Neuronal stem cell (in vitro differentiated cells): ENCODE measurements at regions not wholly inside any gene's neighbourhood (a gene's known extent, or its start where the extent isn't known, plus 50 kb on each side); places are given as distances from the start of the nearest gene placed in this dataset.

Source experiments
- DNase-seq: peaks from one replicate; pipeline ENCODE4 v3.0.0-alpha.2; 2013; ENCODE audit warnings: low spot score
- H2AFZ ChIP-seq: one replicate; pipeline ENCODE4 v1.6.1; 2013; ENCODE audit warnings: mild to moderate bottlenecking, low read length, inconsistent platforms
- H2AK5ac ChIP-seq: 2 replicates; pipeline ENCODE4 v1.6.1; 2013; ENCODE audit warnings: low read depth, mild to moderate bottlenecking, inconsistent platforms, low read length, moderate library complexity, mixed read lengths
- H2BK120ac ChIP-seq: 2 replicates; pipeline ENCODE4 v1.6.1; 2013; ENCODE audit warnings: low read depth, mild to moderate bottlenecking, inconsistent platforms, low read length, moderate library complexity, mixed read lengths
- H2BK12ac ChIP-seq: one replicate; pipeline ENCODE4 v1.6.1; 2013; ENCODE audit warnings: low read length, inconsistent platforms
- H2BK15ac ChIP-seq: 2 replicates; pipeline ENCODE4 v1.6.1; 2013; ENCODE audit warnings: mild to moderate bottlenecking, low read length, inconsistent platforms, mixed read lengths
- H2BK5ac ChIP-seq: one replicate; pipeline ENCODE4 v1.6.1; 2013; ENCODE audit warnings: inconsistent platforms, mild to moderate bottlenecking, low read length, moderate library complexity
- H3K14ac ChIP-seq: one replicate; pipeline ENCODE4 v1.6.1; 2013; ENCODE audit warnings: low read length, inconsistent platforms
- H3K18ac ChIP-seq: 2 replicates; pipeline ENCODE4 v1.6.1; 2013; ENCODE audit warnings: low read length, inconsistent platforms
- H3K23ac ChIP-seq: 2 replicates; pipeline ENCODE4 v1.6.1; 2013; ENCODE audit warnings: low read depth, mild to moderate bottlenecking, mixed read lengths, low read length, inconsistent platforms; ENCODE audit not compliant: poor library complexity
- H3K27ac ChIP-seq: replicated peaks from 3 replicates; pipeline ENCODE4 v1.5.1; 2013; ENCODE audit warnings: low read length, inconsistent platforms
- H3K27me3 ChIP-seq, 3 experiments: 2 replicates each; pipeline ENCODE4 v1.6.1; 2013; ENCODE audit warnings: low read length in 3 of 3, mild to moderate bottlenecking in 2 of 3, inconsistent platforms in 1 of 3, low read depth in 1 of 3, mixed read lengths in 1 of 3, moderate library complexity in 1 of 3; ENCODE audit not compliant: control insufficient read depth in 3 of 3, insufficient read depth in 3 of 3
- H3K36me3 ChIP-seq, 2 donors: replicated peaks in 1 of 2; 2 replicates each; pipeline ENCODE4 v1.6.1; 2013; ENCODE audit warnings: low read length in 2 of 2; ENCODE audit not compliant: control insufficient read depth in 2 of 2, insufficient read depth in 2 of 2
- H3K4ac ChIP-seq: 2 replicates; pipeline ENCODE4 v1.6.1; 2013; ENCODE audit warnings: inconsistent platforms, mild to moderate bottlenecking, low read length, moderate library complexity
- H3K4me1 ChIP-seq, 2 donors: 1 replicate in 1 of 2; 2 replicates in 1 of 2; pipeline ENCODE4 v1.6.1; 2013; ENCODE audit warnings: low read length in 2 of 2, low read depth in 1 of 2; ENCODE audit not compliant: control insufficient read depth in 2 of 2, insufficient read depth in 1 of 2
- H3K4me2 ChIP-seq: one replicate; pipeline ENCODE4 v1.6.1; 2013; ENCODE audit warnings: mild to moderate bottlenecking, low read length, inconsistent platforms; ENCODE audit not compliant: insufficient read depth, poor library complexity, severe bottlenecking
- H3K4me3 ChIP-seq, 2 donors: 2 replicates each; pipeline ENCODE4 v1.5.1; 2013; ENCODE audit warnings: low read length in 2 of 2, mild to moderate bottlenecking in 2 of 2, inconsistent platforms in 1 of 2, moderate library complexity in 1 of 2
- H3K79me1 ChIP-seq: one replicate; pipeline ENCODE4 v1.6.1; 2013; ENCODE audit warnings: low read depth, mild to moderate bottlenecking, inconsistent platforms, low read length, moderate library complexity
- H3K9ac ChIP-seq: one replicate; pipeline ENCODE4 v1.6.1; 2013; ENCODE audit warnings: mild to moderate bottlenecking, low read depth, low read length, inconsistent platforms; ENCODE audit not compliant: poor library complexity
- H3K9me3 ChIP-seq, 2 donors: replicated peaks in 1 of 2; 2 replicates each; pipeline versions ENCODE3 to v1.6.1; 2013; ENCODE audit warnings: low read length in 2 of 2, mild to moderate bottlenecking in 2 of 2, inconsistent platforms in 1 of 2, low read depth in 1 of 2, mixed read lengths in 1 of 2, moderate library complexity in 1 of 2; ENCODE audit not compliant: control insufficient read depth in 2 of 2, insufficient read depth in 1 of 2
- H4K8ac ChIP-seq: one replicate; pipeline ENCODE4 v1.6.1; 2013; ENCODE audit warnings: low read depth, mild to moderate bottlenecking, inconsistent platforms, low read length, moderate library complexity
- H4K91ac ChIP-seq: one replicate; pipeline ENCODE4 v1.6.1; 2013; ENCODE audit warnings: low read length, low read depth, mild to moderate bottlenecking, inconsistent platforms; ENCODE audit not compliant: poor library complexity
- WGBS, 2 donors: extraction: QIAGEN DNeasy Blood & Tissue Kit; methylation state at CpG; one replicate each; pipeline ENCODE4 v1.1.7; 2013; ENCODE audit warnings: missing lambda C conversion rate in 2 of 2, mixed read lengths in 1 of 2; ENCODE audit not compliant: insufficient read length in 2 of 2, insufficient replicate concordance in 1 of 2; ENCODE audit errors: extremely low coverage in 2 of 2; 5-methylcytosine and 5-hydroxymethylcytosine counted together

- H2BK120ac ChIP-seq, result no peak overlapping the region
- H3K27me3 ChIP-seq, result no peaks in the 10 kb centered on the region
- no peak overlapping the region for H2BK12ac ChIP-seq
- H4K8ac ChIP-seq, result no peak overlapping the region
- H3K9me3 ChIP-seq, result no peaks in the 10 kb centered on the region
- no peak overlapping the region for H3K23ac ChIP-seq
- WGBS, 2 donors, result no CpG with 5 or more reads among the region's 13 CpGs
- H3K4me3 ChIP-seq, result no peak overlapping the region
- H3K14ac ChIP-seq, result no peak overlapping the region
- no peak overlapping the region for H3K18ac ChIP-seq
- no peak overlapping the region for H3K27ac ChIP-seq
- H3K36me3 ChIP-seq, result peaks cover 0 to 5% of the 10 kb centered on the region in 2 donors
- H2AFZ ChIP-seq, result no peak overlapping the region
- H2AK5ac ChIP-seq, result no peak overlapping the region
- peaks cover 0 to 3% of the 10 kb centered on the region in 2 donors for H3K4me1 ChIP-seq
- H3K79me1 ChIP-seq, result no peaks in the 10 kb centered on the region
- H2BK15ac ChIP-seq, result no peak overlapping the region
- H2BK5ac ChIP-seq, result no peak overlapping the region
- H3K4ac ChIP-seq, result no peak overlapping the region
- no peak overlapping the region for H3K9ac ChIP-seq
- no peak for DNase-seq
- no peak overlapping the region for H3K4me2 ChIP-seq
- H4K91ac ChIP-seq, result no peak overlapping the region
Observed at GRCh38 chr2:196433116-196433515, 206.4 kb upstream of the CCDC150 start.

- H3K27ac ChIP-seq, result no peak overlapping the region
- WGBS, 2 donors, result no CpG with 5 or more reads among the region's 5 CpGs
- no peak overlapping the region for H2BK5ac ChIP-seq
- no peaks in the 10 kb centered on the region for H3K9me3 ChIP-seq
- no peak overlapping the region for H2AK5ac ChIP-seq
- H3K4me2 ChIP-seq, result no peak overlapping the region
- H3K27me3 ChIP-seq, result no peaks in the 10 kb centered on the region
- no peak overlapping the region for H2BK12ac ChIP-seq
- H4K8ac ChIP-seq, result no peak overlapping the region
- H3K4me1 ChIP-seq, result no peaks in the 10 kb centered on the region
- H4K91ac ChIP-seq, result no peak overlapping the region
- no peak overlapping the region for H3K9ac ChIP-seq
- no peak overlapping the region for H3K4ac ChIP-seq
- H3K18ac ChIP-seq, result no peak overlapping the region
- no peak overlapping the region for H2BK15ac ChIP-seq
- peaks cover 0 to 5% of the 10 kb centered on the region in 2 donors for H3K36me3 ChIP-seq
- H3K14ac ChIP-seq, result no peak overlapping the region
- no peaks in the 10 kb centered on the region for H3K79me1 ChIP-seq
- no peak for DNase-seq
- no peak overlapping the region for H3K23ac ChIP-seq
- H2BK120ac ChIP-seq, result no peak overlapping the region
- no peak overlapping the region for H3K4me3 ChIP-seq
- H2AFZ ChIP-seq, result no peak overlapping the region
Observed at GRCh38 chr2:196434217-196434616, 205.3 kb upstream of the CCDC150 start.

DNA sequence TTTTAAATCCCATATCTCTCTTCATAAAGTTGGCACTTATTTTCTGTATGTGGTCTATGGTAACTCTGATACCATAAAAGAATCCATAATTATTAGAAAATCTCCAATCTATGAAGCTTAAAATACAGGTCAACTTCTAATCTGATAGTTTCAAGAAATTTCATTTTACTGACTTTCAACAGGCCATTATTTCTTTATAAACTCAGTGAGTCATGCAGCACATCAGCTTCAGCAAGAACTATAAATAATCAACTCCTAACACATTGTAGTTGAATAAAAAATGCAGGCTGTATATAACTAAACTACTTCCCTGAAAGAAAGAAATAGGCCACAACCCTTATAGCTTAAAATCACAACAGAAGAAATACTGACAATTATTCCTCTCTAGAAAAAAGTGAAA lies 204.3 kb upstream of the CCDC150 start:
- Histone ChIP-seq H2BK120ac (no peak overlapping the region), H3K36me3 (peaks cover 0 to 5% of the 10 kb centered on the region in 2 donors), H2BK15ac (no peak overlapping the region), H3K18ac (no peak overlapping the region), H3K27me3 (no peaks in the 10 kb centered on the region), H3K9ac (no peak overlapping the region), H3K4me1 (no peaks in the 10 kb centered on the region), H4K91ac (no peak overlapping the region), H2BK5ac (no peak overlapping the region), H3K4me2 (no peak overlapping the region), H3K14ac (no peak overlapping the region), H3K4me3 (no peak overlapping the region), H2AFZ (no peak overlapping the region), H3K23ac (no peak overlapping the region), H3K4ac (no peak overlapping the region), H4K8ac (no peak overlapping the region), H3K79me1 (no peaks in the 10 kb centered on the region), H3K27ac (no peak overlapping the region), H3K9me3 (no peaks in the 10 kb centered on the region), H2AK5ac (no peak overlapping the region), H2BK12ac (no peak overlapping the region)
- DNase-seq, result no peak

GRCh38 chr2:196437626-196438025 lies 201.9 kb upstream of the CCDC150 start:
- H3K79me1 ChIP-seq, result no peaks in the 10 kb centered on the region
- no CpG with 5 or more reads among the region's 6 CpGs for WGBS, 2 donors
- H2BK5ac ChIP-seq, result no peak overlapping the region
- peaks cover 0 to 5% of the 10 kb centered on the region in 2 donors for H3K36me3 ChIP-seq
- no peak overlapping the region for H3K23ac ChIP-seq
- no peak overlapping the region for H2BK120ac ChIP-seq
- H4K91ac ChIP-seq, result no peak overlapping the region
- no peak overlapping the region for H3K4me3 ChIP-seq
- no peak overlapping the region for H2BK12ac ChIP-seq
- no peak overlapping the region for H3K4ac ChIP-seq
- H2AK5ac ChIP-seq, result no peak overlapping the region
- H3K18ac ChIP-seq, result no peak overlapping the region
- no peak overlapping the region for H4K8ac ChIP-seq
- no peaks in the 10 kb centered on the region for H3K27me3 ChIP-seq
- no peak for DNase-seq
- H3K4me1 ChIP-seq, result no peaks in the 10 kb centered on the region
- H3K4me2 ChIP-seq, result no peak overlapping the region
- no peaks in the 10 kb centered on the region for H3K9me3 ChIP-seq
- no peak overlapping the region for H3K14ac ChIP-seq
- H2AFZ ChIP-seq, result no peak overlapping the region
- H2BK15ac ChIP-seq, result no peak overlapping the region
- no peak overlapping the region for H3K9ac ChIP-seq
- no peak overlapping the region for H3K27ac ChIP-seq
